H1 (cell line): ENCODE measurements at regions not wholly inside any gene's neighbourhood (a gene's known extent, or its start where the extent isn't known, plus 50 kb on each side); places are given as distances from the start of the nearest gene placed in this dataset.
A peak's percentile ranks its signal among the peaks of the same experiment; 100 is the strongest.

Experiments used
- CTCF ChIA-PET: fragments of 300-600 bp; sonication (Branson Sonifier 250); formaldehyde crosslinking; loops from one replicate; lab custom pipeline; 2021; ENCODE audit not compliant: partially characterized antibody; lab: Charles Lee
- POLR2A ChIA-PET: fragments of 300-600 bp; sonication (Branson Sonifier 250); formaldehyde crosslinking; loops from one replicate; lab custom pipeline; 2021; ENCODE audit warnings: inconsistent platforms; ENCODE audit not compliant: partially characterized antibody; lab: Charles Lee
- DNase-seq, 2 experiments: peaks; one replicate each; pipeline versions ENCODE4 v3.0.0 to v3.0.0-alpha.2; 2010 to 2022; ENCODE audit warnings: low spot score in 2 of 2, low read depth in 1 of 2, mixed read lengths in 1 of 2
- FAIRE-seq: peaks from 2 replicates; lab custom pipeline; 2011; peaks lifted over from hg19 to GRCh38; lab: Jason Lieb, UNC
- H2AFZ ChIP-seq: 2 replicates; pipeline ENCODE4 v1.8.1; 2012; ENCODE audit warnings: low read length, inconsistent platforms
- H2AK5ac ChIP-seq: 2 replicates; pipeline ENCODE4 v1.6.1; 2013; ENCODE audit warnings: low read depth, low read length
- H2BK120ac ChIP-seq: replicated peaks from 2 replicates; pipeline ENCODE3; 2013; ENCODE audit warnings: low read depth, low read length, inconsistent platforms
- H2BK12ac ChIP-seq: 2 replicates; pipeline ENCODE4 v1.6.1; 2013; ENCODE audit warnings: low read depth, low read length
- H2BK15ac ChIP-seq: 2 replicates; pipeline ENCODE4 v1.6.1; 2013; ENCODE audit warnings: low read length
- H2BK20ac ChIP-seq: 2 replicates; pipeline ENCODE4 v1.6.1; 2013; ENCODE audit warnings: low read length
- H2BK5ac ChIP-seq: 2 replicates; pipeline ENCODE4 v1.6.1; 2013; ENCODE audit warnings: low read depth, low read length
- H3K14ac ChIP-seq: 2 replicates; pipeline ENCODE4 v1.6.1; 2013; ENCODE audit warnings: inconsistent platforms; ENCODE audit not compliant: insufficient read length
- H3K18ac ChIP-seq: 2 replicates; pipeline ENCODE4 v1.6.1; 2013; ENCODE audit warnings: low read length; ENCODE audit errors: extremely low read depth
- H3K23ac ChIP-seq: 2 replicates; pipeline ENCODE4 v1.6.1; 2013; ENCODE audit warnings: inconsistent platforms; ENCODE audit not compliant: insufficient read length
- H3K23me2 ChIP-seq: 2 replicates; pipeline ENCODE4 v1.6.1; 2013; ENCODE audit warnings: low read depth, low read length
- H3K27ac ChIP-seq: 2 replicates; pipeline ENCODE4 v1.6.1; 2011; ENCODE audit warnings: low read depth, low read length, inconsistent platforms
- H3K27me3 ChIP-seq, 4 experiments: replicated peaks in 1 of 4; 1 replicate in 1 of 4; 2 replicates in 3 of 4; pipeline versions ENCODE4 v1.6.1 to v1.8.1; 2011 to 2013; ENCODE audit warnings: low read length in 3 of 4, mild to moderate bottlenecking in 3 of 4, inconsistent platforms in 2 of 4, mixed read lengths in 2 of 4, moderate library complexity in 1 of 4; ENCODE audit not compliant: control insufficient read depth in 3 of 4, insufficient read depth in 3 of 4; ENCODE audit errors: extremely low read depth in 1 of 4
- H3K36me3 ChIP-seq, 4 experiments: 2 replicates each; pipeline versions ENCODE4 v1.6.1 to v1.8.1; 2011 to 2013; ENCODE audit warnings: mild to moderate bottlenecking in 4 of 4, low read length in 3 of 4, moderate library complexity in 2 of 4, control low read depth in 1 of 4, inconsistent platforms in 1 of 4; ENCODE audit not compliant: insufficient read depth in 4 of 4, control insufficient read depth in 2 of 4
- H3K4ac ChIP-seq: replicated peaks from 2 replicates; pipeline ENCODE3; 2013; ENCODE audit warnings: low read length, low read depth, mixed read lengths, inconsistent platforms; ENCODE audit not compliant: insufficient read length
- H3K4me1 ChIP-seq, 4 experiments: replicated peaks in 1 of 4; 1 replicate in 1 of 4; 2 replicates in 3 of 4; pipeline versions ENCODE4 v1.6.1 to v1.8.1; 2011 to 2013; ENCODE audit warnings: low read length in 3 of 4, inconsistent platforms in 2 of 4, mixed read lengths in 1 of 4; ENCODE audit not compliant: insufficient read depth in 4 of 4, control insufficient read depth in 3 of 4
- H3K4me2 ChIP-seq, 2 experiments: 2 replicates each; pipeline versions ENCODE4 v1.6.1 to v1.8.1; 2011 to 2013; ENCODE audit warnings: low read depth in 2 of 2, low read length in 2 of 2, control low read depth in 1 of 2, inconsistent platforms in 1 of 2, mild to moderate bottlenecking in 1 of 2; ENCODE audit not compliant: insufficient read depth in 1 of 2
- H3K4me3 ChIP-seq, 4 experiments: fragments of 200-600, 300-600 bp in 1 of 4; sonication (generic), shearing (Covaris generic), sonication (Bioruptor Twin) in 1 of 4; 2 replicates each; pipeline versions ENCODE4 v1.5.1 to v1.8.1; 2011 to 2016; ENCODE audit warnings: low read length in 4 of 4, low read depth in 3 of 4, control low read depth in 2 of 4, inconsistent platforms in 2 of 4, mild to moderate bottlenecking in 2 of 4, mixed read lengths in 1 of 4, moderate library complexity in 1 of 4; ENCODE audit not compliant: insufficient read depth in 2 of 4; ENCODE audit errors: extremely low read depth in 1 of 4
- H3K56ac ChIP-seq: replicated peaks from 2 replicates; pipeline ENCODE3; 2013; ENCODE audit warnings: low read depth, mild to moderate bottlenecking, mixed read lengths, low read length, inconsistent platforms; ENCODE audit not compliant: insufficient read length
- H3K79me1 ChIP-seq: 2 replicates; pipeline ENCODE4 v1.6.1; 2013; ENCODE audit warnings: low read depth, low read length, control low read depth
- H3K79me2 ChIP-seq, 2 experiments: 2 replicates each; pipeline versions ENCODE4 v1.6.1 to v1.8.1; 2012 to 2013; ENCODE audit warnings: low read length in 2 of 2, mild to moderate bottlenecking in 2 of 2, inconsistent platforms in 1 of 2; ENCODE audit not compliant: insufficient read depth in 2 of 2, control insufficient read depth in 1 of 2
- H3K9ac ChIP-seq, 4 experiments: replicated peaks in 1 of 4; 1 replicate in 1 of 4; 2 replicates in 3 of 4; pipeline versions ENCODE4 v1.6.1 to v1.8.1; 2011 to 2013; ENCODE audit warnings: low read depth in 3 of 4, low read length in 3 of 4, control low read depth in 2 of 4, mild to moderate bottlenecking in 2 of 4, moderate library complexity in 2 of 4, inconsistent platforms in 1 of 4; ENCODE audit errors: extremely low read depth in 1 of 4
- H3K9me3 ChIP-seq, 2 experiments: 2 replicates each; pipeline versions ENCODE4 v1.6.1 to v1.8.1; 2012 to 2013; ENCODE audit warnings: mild to moderate bottlenecking in 2 of 2, moderate library complexity in 2 of 2, control low read depth in 1 of 2, inconsistent platforms in 1 of 2, low read depth in 1 of 2, low read length in 1 of 2, mixed read lengths in 1 of 2; ENCODE audit not compliant: insufficient read depth in 2 of 2
- H4K20me1 ChIP-seq, 2 experiments: replicated peaks in 1 of 2; 2 replicates each; pipeline versions ENCODE3 to v1.8.1; 2011 to 2013; ENCODE audit warnings: inconsistent platforms in 2 of 2, low read length in 2 of 2, mild to moderate bottlenecking in 1 of 2; ENCODE audit not compliant: insufficient read depth in 2 of 2, control insufficient read depth in 1 of 2
- H4K5ac ChIP-seq: 2 replicates; pipeline ENCODE4 v1.6.1; 2013; ENCODE audit warnings: low read length, low read depth, mixed read lengths, inconsistent platforms; ENCODE audit not compliant: insufficient read length
- H4K8ac ChIP-seq: 2 replicates; pipeline ENCODE4 v1.8.0; 2013; ENCODE audit warnings: mild to moderate bottlenecking, moderate library complexity, low read length, inconsistent platforms; ENCODE audit not compliant: insufficient read depth; ENCODE audit errors: extremely low read depth
- H4K91ac ChIP-seq: replicated peaks from 2 replicates; pipeline ENCODE3; 2013; ENCODE audit warnings: low read length, mixed read lengths, inconsistent platforms; ENCODE audit not compliant: insufficient read length
- ATF3 ChIP-seq: IDR thresholded peaks from 2 replicates; pipeline ENCODE4 v1.6.1; 2011; ENCODE audit warnings: low read depth, mild to moderate bottlenecking, low read length; ENCODE audit not compliant: insufficient read depth
- BRCA1 ChIP-seq: IDR thresholded peaks from 2 replicates; pipeline ENCODE4 v1.6.1; 2012; ENCODE audit warnings: low read depth, low read length, improper control_type of control experiment
- CBX5 ChIP-seq: fragments of 300-800, 300-1000 bp; sonication (generic); IDR thresholded peaks from 2 replicates; pipeline ENCODE4 v1.7.1; 2016; ENCODE audit warnings: antibody characterized with exemption, low read length, low read depth
- GTF2F1 ChIP-seq: IDR thresholded peaks from 2 replicates; pipeline ENCODE4 v1.6.1; 2012; ENCODE audit warnings: low read depth, low read length, improper control_type of control experiment, borderline replicate concordance
- JUND ChIP-seq: IDR thresholded peaks from 2 replicates; pipeline ENCODE4 v1.6.1; 2011; ENCODE audit warnings: mild to moderate bottlenecking, improper control_type of control experiment, low read length
- POLR2AphosphoS5 ChIP-seq: IDR thresholded peaks from 2 replicates; pipeline ENCODE4 v1.6.1; 2011; ENCODE audit warnings: low read depth, low read length
- RNF2 ChIP-seq: fragments of 200-900, 300-1000 bp; sonication (generic); IDR thresholded peaks from 2 replicates; pipeline ENCODE4 v1.7.1; 2016; ENCODE audit warnings: borderline replicate concordance, low read depth, mild to moderate bottlenecking, antibody characterized with exemption, low read length; ENCODE audit not compliant: poor library complexity, severe bottlenecking; ENCODE audit errors: missing control alignments
- SIN3A ChIP-seq, 2 experiments: IDR thresholded peaks in 1 of 2; conservative IDR thresholded peaks in 1 of 2; 2 replicates each; pipeline ENCODE4 v1.6.1; 2011 to 2012; ENCODE audit warnings: low read length in 2 of 2, improper control_type of control experiment in 1 of 2, low read depth in 1 of 2, mild to moderate bottlenecking in 1 of 2
- SIX5 ChIP-seq: IDR thresholded peaks from 2 replicates; pipeline ENCODE4 v1.6.1; 2011; ENCODE audit warnings: mild to moderate bottlenecking, low read depth, low read length
- TCF12 ChIP-seq: IDR thresholded peaks from 2 replicates; pipeline ENCODE4 v1.6.1; 2011; ENCODE audit warnings: low read depth, mild to moderate bottlenecking, low read length
- TEAD4 ChIP-seq: IDR thresholded peaks from 2 replicates; pipeline ENCODE4 v1.6.1; 2012; ENCODE audit warnings: low read depth, low read length, inconsistent platforms, mixed read lengths
- YY1 ChIP-seq: IDR thresholded peaks from 2 replicates; pipeline ENCODE4 v1.6.1; 2011; ENCODE audit warnings: low read depth, mild to moderate bottlenecking, low read length
- WGBS, 2 experiments: shearing (Covaris generic) in 1 of 2; methylation state at CpG; one replicate each; pipeline versions ENCODE4 v1.1.6 to v1.1.7; 2013 to 2015; ENCODE audit warnings: low lambda C conversion rate in 2 of 2, mixed read lengths in 2 of 2, inconsistent platforms in 1 of 2, low coverage in 1 of 2, missing lambda C conversion rate in 1 of 2; ENCODE audit not compliant: insufficient replicate concordance in 2 of 2, insufficient coverage in 1 of 2, insufficient read length in 1 of 2; ENCODE audit errors: extremely low coverage in 1 of 2, missing lambda C conversion rate in 1 of 2; 5-methylcytosine and 5-hydroxymethylcytosine counted together

- Histone ChIP-seq H3K23me2 (no peaks in the 10 kb centered on the region), H3K23ac (no peak overlapping the region), H2AFZ (peak overlapping the region; percentile 88), H2AK5ac (no peak overlapping the region), H3K27ac (no peak overlapping the region), H3K4ac (no peak overlapping the region), H3K14ac (no peak overlapping the region), H3K9ac (no peak overlapping the region), H4K8ac (no peak overlapping the region), H2BK5ac (no peak overlapping the region), H3K56ac (no peak overlapping the region), H3K36me3 (no peaks in the 10 kb centered on the region), H2BK120ac (no peak overlapping the region), H4K20me1 (no peaks in the 10 kb centered on the region), H2BK15ac (no peak overlapping the region), H3K18ac (no peak overlapping the region), H3K9me3 (no peaks in the 10 kb centered on the region), H3K79me2 (no peaks in the 10 kb centered on the region), H3K27me3 (no peaks in the 10 kb centered on the region; a peak in 1 of 7 replicates), H3K4me1 (no peaks in the 10 kb centered on the region), H4K5ac (no peak overlapping the region), H4K91ac (no peak overlapping the region), H3K4me2 (no peak overlapping the region), H3K79me1 (no peaks in the 10 kb centered on the region), H3K4me3 (no peak overlapping the region), H2BK20ac (no peak overlapping the region), H2BK12ac (no peak overlapping the region)
- POLR2A ChIA-PET: no interaction called here
- WGBS, 2 experiments: 90% methylated on average over 6 of the region's 6 CpGs; no CpG with 5 or more reads in 1 of the 2 experiments
- TF ChIP-seq TEAD4 (no peak), CBX5 (no peak), BRCA1 (no peak), TCF12 (no peak), SIX5 (no peak), RNF2 (no peak), JUND (no peak), GTF2F1 (no peak), SIN3A (conservative IDR thresholded peaks at IDR 0.05 in 1 of 2, IDR thresholded peaks at IDR 0.05 in 1 of 2; ENCODE audit: low read depth in 1 of 2, low read length in 2 of 2) (no peak), POLR2AphosphoS5 (no peak), YY1 (no peak), ATF3 (no peak)
- no peak for DNase-seq
- FAIRE-seq: peak; percentile 19
- CTCF ChIA-PET: no interaction called here
These were observed 489.8 kb downstream of the PABPC4L start for GRCh38 chr4:133711817-133712216.
